GM12891 (cell line): ENCODE measurements at regions not wholly inside any gene's neighbourhood (a gene's known extent, or its start where the extent isn't known, plus 50 kb on each side); places are given as distances from the start of the nearest gene placed in this dataset.

ENCODE experiments used
- DNase-seq: peaks from one replicate; pipeline ENCODE4 v3.0.0; 2011; ENCODE audit warnings: low spot score; ENCODE audit not compliant: insufficient read length
- FAIRE-seq: peaks from 2 replicates; lab custom pipeline; 2011; peaks lifted over from hg19 to GRCh38; lab: Jason Lieb, UNC
- PAX5 ChIP-seq: IDR thresholded peaks from 2 replicates; pipeline ENCODE4 v1.6.1; 2011; ENCODE audit warnings: low read length, moderate library complexity, mild to moderate bottlenecking; ENCODE audit not compliant: insufficient read depth, severe bottlenecking
- POLR2A ChIP-seq: IDR thresholded peaks from 2 replicates; pipeline ENCODE4 v1.6.1; 2011; ENCODE audit warnings: low read depth, low read length, control low read depth
- POLR2AphosphoS5 ChIP-seq: IDR thresholded peaks from 2 replicates; pipeline ENCODE4 v1.6.1; 2011; ENCODE audit warnings: low read depth, low read length, control low read depth
- POU2F2 ChIP-seq: IDR thresholded peaks from 2 replicates; pipeline ENCODE4 v1.6.1; 2011; ENCODE audit warnings: low read depth, mild to moderate bottlenecking, control low read depth, low read length, moderate library complexity
- SPI1 ChIP-seq: IDR thresholded peaks from 2 replicates; pipeline ENCODE4 v1.6.1; 2011; ENCODE audit warnings: low read depth, low read length, control low read depth
- TAF1 ChIP-seq: IDR thresholded peaks from 2 replicates; pipeline ENCODE4 v1.6.1; 2011; ENCODE audit warnings: low read depth, low read length, control low read depth

GRCh38 chr18:40019797-40020392, 1935.1 kb upstream of the PIK3C3 start:
- no peak for DNase-seq
- FAIRE-seq: no peak

GRCh38 chr18:40018266-40018665, 1936.8 kb upstream of the PIK3C3 start:
- no peak for TF ChIP-seq PAX5
- TF ChIP-seq POLR2A: no peak
- TF ChIP-seq POLR2AphosphoS5: no peak
- TF ChIP-seq TAF1: no peak
- no peak for TF ChIP-seq SPI1
- no peak for TF ChIP-seq POU2F2
- DNase-seq (no peak), FAIRE-seq (no peak)

More at GRCh38 chr18:40019797-40020392, 1935.1 kb upstream of the PIK3C3 start:
- TF ChIP-seq SPI1 (no peak), POLR2AphosphoS5 (no peak), POU2F2 (no peak), POLR2A (no peak), TAF1 (no peak), PAX5 (no peak)

GRCh38 chr18:40017021-40017420, 1938.0 kb upstream of the PIK3C3 start:
- FAIRE-seq (no peak), DNase-seq (no peak)
- TF ChIP-seq TAF1 (no peak), POLR2AphosphoS5 (no peak), POU2F2 (no peak), POLR2A (no peak), PAX5 (no peak), SPI1 (no peak)

- DNase-seq (no peak), FAIRE-seq (no peak)
- no peak for TF ChIP-seq POLR2A
- no peak for TF ChIP-seq TAF1
- TF ChIP-seq SPI1: no peak
- no peak for TF ChIP-seq POLR2AphosphoS5
- no peak for TF ChIP-seq POU2F2
- TF ChIP-seq PAX5: no peak
These were observed 1938.6 kb upstream of the PIK3C3 start for GRCh38 chr18:40016405-40016804.

- no peak for FAIRE-seq
- TF ChIP-seq POLR2A (no peak), SPI1 (no peak), TAF1 (no peak), POU2F2 (no peak), POLR2AphosphoS5 (no peak), PAX5 (no peak)
- DNase-seq: no peak
These were observed 1941.9 kb upstream of the PIK3C3 start for GRCh38 chr18:40013001-40013609.

GRCh38 chr18:40011201-40011600, 1943.8 kb upstream of the PIK3C3 start:
- TF ChIP-seq SPI1 (no peak), TAF1 (no peak), POU2F2 (no peak), PAX5 (no peak), POLR2AphosphoS5 (no peak), POLR2A (no peak)
- FAIRE-seq: no peak
- no peak for DNase-seq

- FAIRE-seq (no peak), DNase-seq (no peak)
- TF ChIP-seq PAX5 (no peak), POU2F2 (no peak), POLR2AphosphoS5 (no peak), TAF1 (no peak), POLR2A (no peak), SPI1 (no peak)
These were observed 1948.4 kb upstream of the PIK3C3 start for GRCh38 chr18:40006634-40007033.

- TF ChIP-seq POLR2AphosphoS5: no peak
- TF ChIP-seq SPI1: no peak
- TF ChIP-seq POU2F2: no peak
- FAIRE-seq: no peak
- no peak for DNase-seq
These were observed 1950.8 kb upstream of the PIK3C3 start for GRCh38 chr18:40004246-40004645.

GRCh38 chr18:39998317-39998716, 1956.7 kb upstream of the PIK3C3 start:
- DNase-seq (no peak), FAIRE-seq (no peak)
- no peak for TF ChIP-seq TAF1
- no peak for TF ChIP-seq POLR2A
- TF ChIP-seq POU2F2: no peak
- TF ChIP-seq PAX5: no peak
- TF ChIP-seq POLR2AphosphoS5: no peak
- TF ChIP-seq SPI1: no peak

GRCh38 chr18:39994498-39994897, 1960.5 kb upstream of the PIK3C3 start:
- DNase-seq (no peak), FAIRE-seq (no peak)
- TF ChIP-seq POLR2AphosphoS5: no peak
- no peak for TF ChIP-seq POLR2A
- no peak for TF ChIP-seq POU2F2
- TF ChIP-seq PAX5: no peak
- TF ChIP-seq SPI1: no peak
- no peak for TF ChIP-seq TAF1
